ENCODE measurements at regions not wholly inside any gene's neighbourhood (a gene's known extent, or its start where the extent isn't known, plus 50 kb on each side); places are given as distances from the start of the nearest gene placed in this dataset.
"Not testable (repeated sequence)": the region's sequence is repeated elsewhere in the genome, so short reads cannot be mapped to it uniquely, and the experiment has no call there.

- no peak for DNase-seq
Measured at GRCh38 chr5:174567506-174568141, 156.8 kb upstream of the MSX2 start.

- no peak for DNase-seq
Measured at GRCh38 chr5:174570662-174571061, 153.7 kb upstream of the MSX2 start.

- DNase-seq, result peak; percentile 97
Measured at GRCh38 chr5:174571662-174572397, 152.6 kb upstream of the MSX2 start.

GRCh38 chr5:174572591-174572990 is 151.8 kb upstream of the MSX2 start:
- peak; percentile 46 for DNase-seq

- DNase-seq, result peak; percentile 56
Measured at GRCh38 chr5:174573221-174573994, 151.0 kb upstream of the MSX2 start.

GRCh38 chr5:174575043-174575442 is 149.3 kb upstream of the MSX2 start:
- no peak for DNase-seq

GRCh38 chr5:174576042-174576441 is 148.3 kb upstream of the MSX2 start:
- no peak for DNase-seq

GRCh38 chr5:174581479-174581878 is 142.9 kb upstream of the MSX2 start:
- no peak for DNase-seq

GRCh38 chr5:174581894-174582293 is 142.5 kb upstream of the MSX2 start:
- no peak for DNase-seq

GRCh38 chr5:174583071-174583470 is 141.3 kb upstream of the MSX2 start:
- DNase-seq, result no peak

- no peak for DNase-seq
Measured at GRCh38 chr5:174585472-174585871, 138.9 kb upstream of the MSX2 start.

- DNase-seq, result not testable (repeated sequence)
Measured at GRCh38 chr5:174586163-174586562, 138.2 kb upstream of the MSX2 start.

- no peak for DNase-seq
Measured at GRCh38 chr5:174589011-174589410, 135.4 kb upstream of the MSX2 start.

GRCh38 chr5:174589599-174589998 is 134.8 kb upstream of the MSX2 start:
- DNase-seq, result no peak

GRCh38 chr5:174590820-174591219 is 133.6 kb upstream of the MSX2 start:
- no peak for DNase-seq

GRCh38 chr5:174596429-174596828 is 128.0 kb upstream of the MSX2 start:
- DNase-seq, result no peak

GRCh38 chr5:174599992-174600391 is 124.4 kb upstream of the MSX2 start:
- no peak for DNase-seq

- DNase-seq, result no peak
Measured at GRCh38 chr5:174601946-174602345, 122.4 kb upstream of the MSX2 start.

GRCh38 chr5:174606153-174606552 is 118.2 kb upstream of the MSX2 start:
- no peak for DNase-seq

- no peak for DNase-seq
Measured at GRCh38 chr5:174606646-174607045, 117.7 kb upstream of the MSX2 start.

- DNase-seq, result no peak
Measured at GRCh38 chr5:174607205-174607604, 117.2 kb upstream of the MSX2 start.

- DNase-seq, result no peak
Measured at GRCh38 chr5:174607916-174608315, 116.5 kb upstream of the MSX2 start.

- no peak for DNase-seq
Measured at GRCh38 chr5:174608631-174609097, 115.7 kb upstream of the MSX2 start.

GRCh38 chr5:174609116-174609515 is 115.3 kb upstream of the MSX2 start:
- DNase-seq, result no peak
